Loucy (cell line): ENCODE measurements at regions not wholly inside any gene's neighbourhood (a gene's known extent, or its start where the extent isn't known, plus 50 kb on each side); places are given as distances from the start of the nearest gene placed in this dataset.

Experiments used
- EZH2phosphoT487 ChIP-seq: fragments of 200-600 bp; IDR thresholded peaks from 2 replicates; pipeline ENCODE4 v1.6.1; 2018; ENCODE audit warnings: antibody characterized with exemption, mild to moderate bottlenecking, moderate library complexity, borderline replicate concordance
- TF ChIP-seq, protein P1 (sequence below): fragments of 200-600 bp; sonication (generic); conservative IDR thresholded peaks from 2 replicates; pipeline ENCODE4 v1.5.1; 2014; ENCODE audit warnings: mild to moderate bottlenecking, antibody characterized with exemption, low read length

DNA sequence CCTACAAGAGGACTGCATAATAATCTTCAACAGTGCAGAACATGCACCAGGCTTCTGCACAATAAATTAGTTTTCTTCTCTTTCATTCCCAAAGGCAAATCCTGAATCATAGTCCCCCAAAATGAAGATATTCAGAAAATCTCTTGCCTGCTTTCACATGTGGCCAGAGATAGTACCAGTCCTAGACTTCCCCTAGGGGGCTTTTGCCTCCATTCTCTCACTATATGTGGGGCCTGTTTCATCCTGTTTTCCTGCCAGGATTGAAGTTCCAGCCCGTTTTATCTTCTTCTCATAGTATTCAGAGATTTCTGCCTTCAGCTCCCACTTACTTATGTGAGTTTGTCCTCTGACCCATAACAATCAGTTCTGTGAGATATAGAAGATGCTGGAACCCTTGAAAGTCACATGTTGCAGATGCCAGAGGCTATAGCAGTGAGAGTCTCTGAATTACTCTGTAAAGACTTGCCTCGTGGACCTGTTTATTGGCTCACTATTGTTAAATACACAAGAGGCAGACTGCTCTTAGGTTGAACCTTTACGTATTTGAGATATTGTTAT is 421.9 kb upstream of the PCDH9 start:
- TF ChIP-seq, protein P1, sequence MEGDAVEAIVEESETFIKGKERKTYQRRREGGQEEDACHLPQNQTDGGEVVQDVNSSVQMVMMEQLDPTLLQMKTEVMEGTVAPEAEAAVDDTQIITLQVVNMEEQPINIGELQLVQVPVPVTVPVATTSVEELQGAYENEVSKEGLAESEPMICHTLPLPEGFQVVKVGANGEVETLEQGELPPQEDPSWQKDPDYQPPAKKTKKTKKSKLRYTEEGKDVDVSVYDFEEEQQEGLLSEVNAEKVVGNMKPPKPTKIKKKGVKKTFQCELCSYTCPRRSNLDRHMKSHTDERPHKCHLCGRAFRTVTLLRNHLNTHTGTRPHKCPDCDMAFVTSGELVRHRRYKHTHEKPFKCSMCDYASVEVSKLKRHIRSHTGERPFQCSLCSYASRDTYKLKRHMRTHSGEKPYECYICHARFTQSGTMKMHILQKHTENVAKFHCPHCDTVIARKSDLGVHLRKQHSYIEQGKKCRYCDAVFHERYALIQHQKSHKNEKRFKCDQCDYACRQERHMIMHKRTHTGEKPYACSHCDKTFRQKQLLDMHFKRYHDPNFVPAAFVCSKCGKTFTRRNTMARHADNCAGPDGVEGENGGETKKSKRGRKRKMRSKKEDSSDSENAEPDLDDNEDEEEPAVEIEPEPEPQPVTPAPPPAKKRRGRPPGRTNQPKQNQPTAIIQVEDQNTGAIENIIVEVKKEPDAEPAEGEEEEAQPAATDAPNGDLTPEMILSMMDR, result no peak
- TF ChIP-seq EZH2phosphoT487, result no peak
